ENCODE measurements at regions not wholly inside any gene's neighbourhood (a gene's known extent, or its start where the extent isn't known, plus 50 kb on each side); places are given as distances from the start of the nearest gene placed in this dataset.
"Not testable (repeated sequence)": the region's sequence is repeated elsewhere in the genome, so short reads cannot be mapped to it uniquely, and the experiment has no call there.

GRCh38 chr15:38012894-38013293 is 78.5 kb downstream of the TMCO5A start:
- Histone ChIP-seq H3K9me3 (no peaks in the 10 kb centered on the region), H3K4me1 (no peaks in the 10 kb centered on the region), H3K4me3 (no peak overlapping the region), H3K27me3 (no peaks in the 10 kb centered on the region), H3K36me3 (no peaks in the 10 kb centered on the region), H3K27ac (no peak overlapping the region)
- ATAC-seq (no peak), DNase-seq (no peak)
- intact Hi-C loops (cut with DNase I) = no loop called here
- TF ChIP-seq CTCF (IDR thresholded peaks at IDR 0.05) = no peak

GRCh38 chr15:38017721-38018120 is 83.3 kb downstream of the TMCO5A start:
- H3K9me3 ChIP-seq = no peaks in the 10 kb centered on the region
- intact Hi-C loops (cut with DNase I) = no loop called here
- peak; percentile 57 for ATAC-seq
- no peaks in the 10 kb centered on the region for H3K36me3 ChIP-seq
- TF ChIP-seq CTCF (IDR thresholded peaks at IDR 0.05) = no peak
- peak overlapping the region in 1 of 2 donors; percentile 38 for H3K27ac ChIP-seq
- peaks cover 0 to 3% of the 10 kb centered on the region in 2 donors for H3K4me1 ChIP-seq
- no peaks in the 10 kb centered on the region for H3K27me3 ChIP-seq
- no peak overlapping the region for H3K4me3 ChIP-seq
- DNase-seq = peak in 1 of 4 donors; percentile 55

GRCh38 chr15:38019066-38019465 is 84.6 kb downstream of the TMCO5A start:
- H3K27me3 ChIP-seq = no peaks in the 10 kb centered on the region
- ATAC-seq = no peak
- no peaks in the 10 kb centered on the region for H3K36me3 ChIP-seq
- H3K4me3 ChIP-seq = no peak overlapping the region
- no peak for TF ChIP-seq CTCF (IDR thresholded peaks at IDR 0.05)
- H3K4me1 ChIP-seq = peaks cover 0 to 3% of the 10 kb centered on the region in 2 donors
- H3K9me3 ChIP-seq = no peaks in the 10 kb centered on the region
- no peak for DNase-seq
- intact Hi-C loops (cut with DNase I) = no loop called here
- H3K27ac ChIP-seq = peak overlapping the region in 1 of 2 donors; percentile 38

GRCh38 chr15:38021259-38021658 is 86.8 kb downstream of the TMCO5A start:
- ATAC-seq (no peak), DNase-seq (no peak)
- intact Hi-C loops (cut with DNase I) = no loop called here
- Histone ChIP-seq H3K27me3 (no peaks in the 10 kb centered on the region), H3K36me3 (no peaks in the 10 kb centered on the region), H3K4me3 (no peak overlapping the region), H3K4me1 (peaks cover 0 to 3% of the 10 kb centered on the region in 2 donors), H3K9me3 (no peaks in the 10 kb centered on the region), H3K27ac (no peak overlapping the region)
- no peak for TF ChIP-seq CTCF (IDR thresholded peaks at IDR 0.05)

GRCh38 chr15:38024293-38025091 is 90.1 kb downstream of the TMCO5A start:
- ATAC-seq (no peak), DNase-seq (no peak)
- no peak for TF ChIP-seq CTCF (IDR thresholded peaks at IDR 0.05)
- intact Hi-C loops (cut with DNase I) = no loop called here
- Histone ChIP-seq H3K27ac (no peak overlapping the region), H3K4me3 (no peak overlapping the region), H3K36me3 (no peaks in the 10 kb centered on the region), H3K27me3 (no peaks in the 10 kb centered on the region), H3K9me3 (no peaks in the 10 kb centered on the region), H3K4me1 (peaks cover 0 to under 1% of the 10 kb centered on the region in 2 donors)

GRCh38 chr15:38025656-38026055 is 91.2 kb downstream of the TMCO5A start:
- H3K4me3 ChIP-seq; H3K27me3 ChIP-seq; ATAC-seq; H3K4me1 ChIP-seq; H3K9me3 ChIP-seq; H3K27ac ChIP-seq; H3K36me3 ChIP-seq; DNase-seq; intact Hi-C loops (cut with DNase I): not testable (repeated sequence)

Data from left lung (tissue), 4 donors.